ENCODE measurements at regions not wholly inside any gene's neighbourhood (a gene's known extent, or its start where the extent isn't known, plus 50 kb on each side); places are given as distances from the start of the nearest gene placed in this dataset.

GRCh38 chr6:140068801-140069200 is 694.4 kb upstream of the CITED2 start:
- TF ChIP-seq EZH2phosphoT487 (conservative IDR thresholded peaks at IDR 0.05; ENCODE audit: low read length) = no peak
- TF ChIP-seq CTCF (IDR thresholded peaks at IDR 0.05; ENCODE audit: insufficient read depth, low read length, poor library complexity, severe bottlenecking) = no peak
- no peak overlapping the region for H3K27ac ChIP-seq (ENCODE audit: low read depth, low read length)
- no peak overlapping the region for H3K9ac ChIP-seq (ENCODE audit: low read length)

GRCh38 chr6:140064366-140064765 is 689.9 kb upstream of the CITED2 start:
- Histone ChIP-seq H3K79me2 (ENCODE audit: insufficient read depth, low read length) (no peaks in the 10 kb centered on the region), H3K9me3 (ENCODE audit: insufficient read depth, low read length) (no peaks in the 10 kb centered on the region), H3K27ac (ENCODE audit: low read depth, low read length) (no peak overlapping the region), H4K20me1 (ENCODE audit: low read depth, low read length) (no peaks in the 10 kb centered on the region), H3F3A (ENCODE audit: insufficient read depth) (no peaks in the 10 kb centered on the region), H3K4me3 (ENCODE audit: insufficient read depth, low read length, poor library complexity, severe bottlenecking) (no peak overlapping the region), H3K27me3 (ENCODE audit: low read length) (no peaks in the 10 kb centered on the region), H3K9ac (ENCODE audit: low read length) (no peak overlapping the region), H3K9me2 (replicated peaks; ENCODE audit: insufficient read depth, low read length) (no peaks in the 10 kb centered on the region), H3K36me3 (ENCODE audit: low read length) (no peaks in the 10 kb centered on the region), H3K4me2 (ENCODE audit: low read depth, low read length, poor library complexity, severe bottlenecking) (no peak overlapping the region), H2AFZ (ENCODE audit: low read depth, low read length, severe bottlenecking) (no peak overlapping the region)
- no peak for TF ChIP-seq CTCF (IDR thresholded peaks at IDR 0.05; ENCODE audit: insufficient read depth, low read length, poor library complexity, severe bottlenecking)
- TF ChIP-seq EZH2phosphoT487 (conservative IDR thresholded peaks at IDR 0.05; ENCODE audit: low read length) = no peak

More at GRCh38 chr6:140068801-140069200, 694.4 kb upstream of the CITED2 start:
- H3K27me3 ChIP-seq (ENCODE audit: low read length) = no peaks in the 10 kb centered on the region
- no peaks in the 10 kb centered on the region for H3F3A ChIP-seq (ENCODE audit: insufficient read depth)
- no peak overlapping the region for H3K4me3 ChIP-seq (ENCODE audit: insufficient read depth, low read length, poor library complexity, severe bottlenecking)
- no peaks in the 10 kb centered on the region for H3K36me3 ChIP-seq (ENCODE audit: low read length)
- H3K4me2 ChIP-seq (ENCODE audit: low read depth, low read length, poor library complexity, severe bottlenecking) = no peak overlapping the region
- H3K9me2 ChIP-seq (replicated peaks; ENCODE audit: insufficient read depth, low read length) = no peaks in the 10 kb centered on the region
- no peaks in the 10 kb centered on the region for H3K79me2 ChIP-seq (ENCODE audit: insufficient read depth, low read length)
- H3K9me3 ChIP-seq (ENCODE audit: insufficient read depth, low read length) = no peaks in the 10 kb centered on the region
- no peak overlapping the region for H2AFZ ChIP-seq (ENCODE audit: low read depth, low read length, severe bottlenecking)
- H4K20me1 ChIP-seq (ENCODE audit: low read depth, low read length) = no peaks in the 10 kb centered on the region

GRCh38 chr6:140063021-140063399 is 688.6 kb upstream of the CITED2 start:
- no peak overlapping the region for H2AFZ ChIP-seq (ENCODE audit: low read depth, low read length, severe bottlenecking)

More at GRCh38 chr6:140063021-140063399, 688.6 kb upstream of the CITED2 start:
- Histone ChIP-seq H3K4me3 (ENCODE audit: insufficient read depth, low read length, poor library complexity, severe bottlenecking) (no peak overlapping the region), H3K9ac (ENCODE audit: low read length) (no peak overlapping the region), H3K27me3 (ENCODE audit: low read length) (no peaks in the 10 kb centered on the region), H3F3A (ENCODE audit: insufficient read depth) (no peaks in the 10 kb centered on the region), H3K4me2 (ENCODE audit: low read depth, low read length, poor library complexity, severe bottlenecking) (no peak overlapping the region), H3K9me3 (ENCODE audit: insufficient read depth, low read length) (no peaks in the 10 kb centered on the region), H4K20me1 (ENCODE audit: low read depth, low read length) (no peaks in the 10 kb centered on the region), H3K27ac (ENCODE audit: low read depth, low read length) (no peak overlapping the region), H3K79me2 (ENCODE audit: insufficient read depth, low read length) (no peaks in the 10 kb centered on the region), H3K36me3 (ENCODE audit: low read length) (no peaks in the 10 kb centered on the region), H3K9me2 (replicated peaks; ENCODE audit: insufficient read depth, low read length) (no peaks in the 10 kb centered on the region)
- TF ChIP-seq CTCF (IDR thresholded peaks at IDR 0.05; ENCODE audit: insufficient read depth, low read length, poor library complexity, severe bottlenecking) = no peak
- TF ChIP-seq EZH2phosphoT487 (conservative IDR thresholded peaks at IDR 0.05; ENCODE audit: low read length) = no peak
